Stimulated activated naive B cell treated with anti-CD40 and anti-IgM and Interleukin-4, amounts not matched to agents 10 μg/mL and 1 μg/mL and 100 μg/mL, for 72 hours (primary cell): ENCODE measurements at regions not wholly inside any gene's neighbourhood (a gene's known extent, or its start where the extent isn't known, plus 50 kb on each side); places are given as distances from the start of the nearest gene placed in this dataset.
A peak's percentile ranks its signal among the peaks of the same experiment; 100 is the strongest.
"Not testable (repeated sequence)": the region's sequence is repeated elsewhere in the genome, so short reads cannot be mapped to it uniquely, and the experiment has no call there.

Experiments used
- ATAC-seq, 2 donors: fragments of 150-1000 bp; cut with Tn5 transposase; replicated peaks; 2 replicates each; pipeline ENCODE4 v1.10.0; 2021; ENCODE audit warnings: moderate library complexity in 1 of 2
- DNase-seq: peaks from one replicate; pipeline ENCODE4 v3.0.0; 2021
- H3K27ac Mint-ChIP-seq: one replicate; pipeline ENCODE4 v1.8.0; 2022; ENCODE audit warnings: mild to moderate bottlenecking, mixed read lengths
- H3K27me3 Mint-ChIP-seq, 2 donors: one replicate each; pipeline ENCODE4 v1.8.0; 2022; ENCODE audit warnings: mixed read lengths in 2 of 2
- H3K36me3 Mint-ChIP-seq, 2 donors: one replicate each; pipeline ENCODE4 v1.8.0; 2022; ENCODE audit warnings: mixed read lengths in 2 of 2, mild to moderate bottlenecking in 1 of 2
- H3K4me1 Mint-ChIP-seq, 2 donors: one replicate each; pipeline ENCODE4 v1.8.0; 2022; ENCODE audit warnings: mixed read lengths in 2 of 2, mild to moderate bottlenecking in 1 of 2
- H3K4me3 Mint-ChIP-seq, 2 donors: one replicate each; pipeline ENCODE4 v1.8.0; 2022; ENCODE audit warnings: mild to moderate bottlenecking in 2 of 2, mixed read lengths in 2 of 2, moderate library complexity in 1 of 2
- H3K9me3 Mint-ChIP-seq, 2 donors: one replicate each; pipeline ENCODE4 v1.8.0; 2022; ENCODE audit warnings: mixed read lengths in 2 of 2, mild to moderate bottlenecking in 1 of 2

GRCh38 chr17:22298484-22298951 is 606.2 kb downstream of the KCNJ18 start:
- peaks cover 17 to 20% of the 10 kb centered on the region in 2 donors for H3K9me3 Mint-ChIP-seq
- DNase-seq, H3K4me1 Mint-ChIP-seq, H3K36me3 Mint-ChIP-seq, H3K4me3 Mint-ChIP-seq, H3K27ac Mint-ChIP-seq, H3K27me3 Mint-ChIP-seq: not testable (repeated sequence)
- ATAC-seq = peak in 1 of 2 donors; percentile 38

- peaks cover 0 to 4% of the 10 kb centered on the region in 2 donors for H3K36me3 Mint-ChIP-seq
- H3K4me1 Mint-ChIP-seq = peaks cover 0 to 2% of the 10 kb centered on the region in 2 donors
- H3K9me3 Mint-ChIP-seq = peaks cover 17 to 21% of the 10 kb centered on the region in 2 donors
- no peak overlapping the region for H3K27ac Mint-ChIP-seq
- H3K4me3 Mint-ChIP-seq = no peak overlapping the region
- no peak for ATAC-seq
- no peak for DNase-seq
- no peaks in the 10 kb centered on the region for H3K27me3 Mint-ChIP-seq
Measured at GRCh38 chr17:22300177-22300576, 607.9 kb downstream of the KCNJ18 start.

GRCh38 chr17:22300731-22301352 is 608.5 kb downstream of the KCNJ18 start:
- DNase-seq (no peak), ATAC-seq (no peak)
- peaks cover 0 to 4% of the 10 kb centered on the region in 2 donors for H3K36me3 Mint-ChIP-seq
- peaks cover 16 to 25% of the 10 kb centered on the region in 2 donors for H3K9me3 Mint-ChIP-seq
- H3K27ac Mint-ChIP-seq = no peak overlapping the region
- no peaks in the 10 kb centered on the region for H3K27me3 Mint-ChIP-seq
- peaks cover 0 to 2% of the 10 kb centered on the region in 2 donors for H3K4me1 Mint-ChIP-seq
- no peak overlapping the region for H3K4me3 Mint-ChIP-seq

- ATAC-seq = no peak
- Mint-ChIP-seq H3K4me3 (no peak overlapping the region), H3K27ac (no peak overlapping the region), H3K9me3 (peaks cover 16 to 25% of the 10 kb centered on the region in 2 donors), H3K4me1 (peaks cover 0 to 2% of the 10 kb centered on the region in 2 donors), H3K27me3 (no peaks in the 10 kb centered on the region), H3K36me3 (peaks cover 0 to 4% of the 10 kb centered on the region in 2 donors)
- DNase-seq = no peak
Measured at GRCh38 chr17:22301353-22301745, 609.0 kb downstream of the KCNJ18 start.

- peaks cover 0 to 4% of the 10 kb centered on the region in 2 donors for H3K36me3 Mint-ChIP-seq
- H3K4me3 Mint-ChIP-seq = no peak overlapping the region
- H3K27me3 Mint-ChIP-seq = no peaks in the 10 kb centered on the region
- H3K4me1 Mint-ChIP-seq = peaks cover 0 to 2% of the 10 kb centered on the region in 2 donors
- DNase-seq = no peak
- H3K27ac Mint-ChIP-seq = no peak overlapping the region
- ATAC-seq = no peak
- peaks cover 21 to 29% of the 10 kb centered on the region in 2 donors for H3K9me3 Mint-ChIP-seq
Measured at GRCh38 chr17:22303096-22303495, 610.8 kb downstream of the KCNJ18 start.

GRCh38 chr17:22303865-22304264 is 611.5 kb downstream of the KCNJ18 start:
- Mint-ChIP-seq H3K27me3 (no peaks in the 10 kb centered on the region), H3K4me3 (no peak overlapping the region), H3K9me3 (peaks cover 20 to 29% of the 10 kb centered on the region in 2 donors), H3K36me3 (peaks cover 0 to 4% of the 10 kb centered on the region in 2 donors), H3K4me1 (peaks cover 0 to 2% of the 10 kb centered on the region in 2 donors), H3K27ac (no peak overlapping the region)
- no peak for DNase-seq
- ATAC-seq = no peak

GRCh38 chr17:22304667-22305303 is 612.5 kb downstream of the KCNJ18 start:
- Mint-ChIP-seq H3K9me3 (peaks cover 16 to 27% of the 10 kb centered on the region in 2 donors), H3K4me3 (no peak overlapping the region), H3K36me3 (peaks cover 0 to 4% of the 10 kb centered on the region in 2 donors), H3K27ac (no peak overlapping the region), H3K4me1 (no peaks in the 10 kb centered on the region), H3K27me3 (no peaks in the 10 kb centered on the region)
- DNase-seq (no peak), ATAC-seq (no peak)

- Mint-ChIP-seq H3K9me3 (peaks cover 17 to 26% of the 10 kb centered on the region in 2 donors), H3K27me3 (no peaks in the 10 kb centered on the region), H3K4me1 (no peaks in the 10 kb centered on the region), H3K27ac (no peak overlapping the region), H3K4me3 (no peak overlapping the region), H3K36me3 (peaks cover 0 to 2% of the 10 kb centered on the region in 2 donors)
- ATAC-seq = no peak
- no peak for DNase-seq
Measured at GRCh38 chr17:22305356-22306071, 613.2 kb downstream of the KCNJ18 start.

- H3K27ac Mint-ChIP-seq, DNase-seq, H3K36me3 Mint-ChIP-seq, ATAC-seq, H3K4me3 Mint-ChIP-seq, H3K4me1 Mint-ChIP-seq, H3K27me3 Mint-ChIP-seq: not testable (repeated sequence)
- H3K9me3 Mint-ChIP-seq = peaks cover 12 to 13% of the 10 kb centered on the region in 2 donors
Measured at GRCh38 chr17:22310292-22310691, 618.0 kb downstream of the KCNJ18 start.

- no peak for ATAC-seq
- H3K27me3 Mint-ChIP-seq = no peaks in the 10 kb centered on the region
- no peaks in the 10 kb centered on the region for H3K36me3 Mint-ChIP-seq
- H3K9me3 Mint-ChIP-seq = peaks cover 7 to 9% of the 10 kb centered on the region in 2 donors
- H3K4me1 Mint-ChIP-seq = no peaks in the 10 kb centered on the region
- no peak overlapping the region for H3K27ac Mint-ChIP-seq
- DNase-seq = no peak
- no peak overlapping the region for H3K4me3 Mint-ChIP-seq
Measured at GRCh38 chr17:22310717-22311686, 618.7 kb downstream of the KCNJ18 start.

GRCh38 chr17:22321001-22321400 is 628.7 kb downstream of the KCNJ18 start:
- peaks cover 8 to 16% of the 10 kb centered on the region in 2 donors for H3K9me3 Mint-ChIP-seq
- not testable (repeated sequence) for H3K4me3 Mint-ChIP-seq, ATAC-seq, H3K27ac Mint-ChIP-seq, H3K4me1 Mint-ChIP-seq, H3K27me3 Mint-ChIP-seq, DNase-seq, H3K36me3 Mint-ChIP-seq

- H3K9me3 Mint-ChIP-seq = peaks cover 8 to 17% of the 10 kb centered on the region in 2 donors
- not testable (repeated sequence) for ATAC-seq, H3K27me3 Mint-ChIP-seq, H3K36me3 Mint-ChIP-seq, H3K4me1 Mint-ChIP-seq, H3K4me3 Mint-ChIP-seq, H3K27ac Mint-ChIP-seq, DNase-seq
Measured at GRCh38 chr17:22322893-22323550, 630.7 kb downstream of the KCNJ18 start.

GRCh38 chr17:22337467-22337866 is 645.1 kb downstream of the KCNJ18 start:
- Mint-ChIP-seq H3K4me1 (no peaks in the 10 kb centered on the region), H3K9me3 (peaks cover 0 to 7% of the 10 kb centered on the region in 2 donors), H3K4me3 (no peak overlapping the region), H3K27ac (no peak overlapping the region), H3K27me3 (no peaks in the 10 kb centered on the region), H3K36me3 (no peaks in the 10 kb centered on the region)
- ATAC-seq (no peak), DNase-seq (no peak)
